K562 (cell line): ENCODE measurements at regions not wholly inside any gene's neighbourhood (a gene's known extent, or its start where the extent isn't known, plus 50 kb on each side); places are given as distances from the start of the nearest gene placed in this dataset.

Experiments used
- BHLHE40 ChIP-seq: IDR thresholded peaks from 2 replicates; pipeline ENCODE4 v1.6.1; 2011; ENCODE audit warnings: low read length, improper control_type of control experiment
- CTCF ChIP-seq, 3 experiments: IDR thresholded peaks in 2 of 3; conservative IDR thresholded peaks in 1 of 3; 2 replicates each; pipeline ENCODE4 v1.5.1; 2011 to 2012; ENCODE audit warnings: low read length in 3 of 3, mild to moderate bottlenecking in 3 of 3, control low read depth in 2 of 3, improper control_type of control experiment in 1 of 3, inconsistent platforms in 1 of 3, low read depth in 1 of 3, mixed read lengths in 1 of 3, moderate library complexity in 1 of 3; ENCODE audit not compliant: insufficient read depth in 2 of 3
- DEAF1 ChIP-seq: fragments of 450-650 bp; formaldehyde crosslinking; IDR thresholded peaks from 2 replicates; pipeline ENCODE4 v1.4.0; 2020; ENCODE audit warnings: mild to moderate bottlenecking, moderate library complexity
- FOXP4 ChIP-seq: sonication (generic); formaldehyde crosslinking; IDR thresholded peaks from 2 replicates; pipeline ENCODE4 v1.8.0; 2022; ENCODE audit warnings: mild to moderate bottlenecking, missing genetic modification reagents, borderline replicate concordance
- NFIX ChIP-seq: fragments of 250-450 bp; sonication (Bioruptor Pico); IDR thresholded peaks from 2 replicates; pipeline ENCODE4 v1.4.0; 2020; ENCODE audit warnings: low read depth, mild to moderate bottlenecking, moderate library complexity
- NR3C1 ChIP-seq: sonication (generic); formaldehyde crosslinking; IDR thresholded peaks from 2 replicates; pipeline ENCODE4 v1.8.1; 2022; ENCODE audit warnings: missing genetic modification reagents
- PRPF4 ChIP-seq: fragments of 200-400 bp; formaldehyde crosslinking; IDR thresholded peaks from one replicate; pipeline ENCODE4 v1.6.1; 2017; ENCODE audit warnings: low read length, low read depth, mild to moderate bottlenecking; ENCODE audit not compliant: insufficient read depth, poor library complexity, severe bottlenecking
- SMC3 ChIP-seq: conservative IDR thresholded peaks from 2 replicates; pipeline ENCODE4 v1.6.1; 2011; ENCODE audit warnings: low read depth, low read length, improper control_type of control experiment; ENCODE audit not compliant: insufficient read depth
- TEAD2 ChIP-seq: fragments of 450-650 bp; IDR thresholded peaks from 2 replicates; pipeline ENCODE4 v1.6.1; 2016; ENCODE audit warnings: missing genetic modification characterization, control low read depth, missing compliant biosample characterization
- ZBTB9 ChIP-seq: fragments of 450-650 bp; formaldehyde crosslinking; IDR thresholded peaks from 2 replicates; pipeline ENCODE4 v1.4.0; 2020; ENCODE audit warnings: mild to moderate bottlenecking, moderate library complexity
- ZFP91 ChIP-seq: sonication (generic); formaldehyde crosslinking; IDR thresholded peaks from 2 replicates; pipeline ENCODE4 v1.8.0; 2022; ENCODE audit warnings: mild to moderate bottlenecking, missing genetic modification reagents
- ZNF133 ChIP-seq: fragments of 250-450 bp; sonication (Bioruptor Pico); IDR thresholded peaks from 2 replicates; pipeline ENCODE4 v1.4.0; 2020; ENCODE audit warnings: mild to moderate bottlenecking
- ZNF354B ChIP-seq: fragments of 250-450 bp; sonication (Bioruptor Pico); IDR thresholded peaks from 2 replicates; pipeline ENCODE4 v1.4.0; 2020
- ZNF436 ChIP-seq: fragments of 250-450, 450-650 bp; sonication (Bioruptor Pico); formaldehyde crosslinking; IDR thresholded peaks from 2 replicates; pipeline ENCODE4 v1.7.0; 2020; ENCODE audit warnings: mild to moderate bottlenecking

- TF ChIP-seq FOXP4 (CRISPR knock-in tag) (no peak), SMC3 (peak; percentile 61), CTCF (IDR thresholded peaks at IDR 0.05 in 2 of 3, conservative IDR thresholded peaks at IDR 0.05 in 1 of 3; ENCODE audit: insufficient read depth in 2 of 3, low read depth in 1 of 3, low read length in 3 of 3) (peak; percentile 81 to 90 (median 84)), ZNF436 (CRISPR knock-in tag) (no peak), ZNF133 (no peak), ZBTB9 (CRISPR knock-in tag) (no peak), PRPF4 (no peak), NFIX (CRISPR knock-in tag) (no peak), ZFP91 (CRISPR knock-in tag) (no peak), TEAD2 (tag) (no peak), BHLHE40 (no peak), ZNF354B (CRISPR knock-in tag) (no peak), NR3C1 (CRISPR knock-in tag) (no peak), DEAF1 (CRISPR knock-in tag) (peak; percentile 45)
Measured at GRCh38 chr2:16525265-16525887, 140.3 kb downstream of the CYRIA start (continued).
